Fibroblast of the aortic adventitia (primary cell): ENCODE measurements at regions not wholly inside any gene's neighbourhood (a gene's known extent, or its start where the extent isn't known, plus 50 kb on each side); places are given as distances from the start of the nearest gene placed in this dataset.

Source experiments
- DNase-seq: peaks from one replicate; pipeline ENCODE4 v3.0.0-alpha.2; 2010; ENCODE audit warnings: low read depth
- H3K4me3 ChIP-seq: 2 replicates; pipeline ENCODE4 v1.5.1; 2011; ENCODE audit warnings: low read depth, mild to moderate bottlenecking, control low read depth, low read length, moderate library complexity
- CTCF ChIP-seq: IDR thresholded peaks from 2 replicates; pipeline ENCODE4 v1.5.1; 2011; ENCODE audit warnings: mild to moderate bottlenecking, low read length, control low read depth, inconsistent platforms; ENCODE audit not compliant: insufficient read depth

- no peak for TF ChIP-seq CTCF
- DNase-seq, result no peak
- no peak overlapping the region for H3K4me3 ChIP-seq
Measured at GRCh38 chr14:84857571-84857970, 672.4 kb upstream of the FLRT2 start.

DNA sequence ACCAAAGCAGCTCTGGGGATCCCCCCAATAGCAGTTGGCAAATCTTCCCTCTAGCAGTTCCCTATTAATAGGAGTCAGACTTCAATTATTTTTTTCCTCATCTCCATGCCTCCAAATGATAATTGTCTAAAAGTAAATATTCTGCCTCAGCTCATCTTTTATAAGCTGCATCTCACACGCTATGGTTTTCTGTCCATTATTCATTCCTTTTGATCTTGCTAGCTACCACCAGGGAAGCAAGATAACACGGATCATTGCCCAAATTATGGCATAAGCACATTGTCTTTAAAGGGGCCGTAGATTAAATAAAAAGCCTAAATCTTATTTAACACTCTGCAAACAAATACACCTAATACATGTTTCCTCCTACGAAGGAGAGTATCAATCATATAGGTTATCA, 670.8 kb upstream of the FLRT2 start:
- no peak overlapping the region for H3K4me3 ChIP-seq
- TF ChIP-seq CTCF, result no peak
- no peak for DNase-seq

GRCh38 chr14:84864548-84865271, 665.2 kb upstream of the FLRT2 start:
- TF ChIP-seq CTCF, result no peak

DNA sequence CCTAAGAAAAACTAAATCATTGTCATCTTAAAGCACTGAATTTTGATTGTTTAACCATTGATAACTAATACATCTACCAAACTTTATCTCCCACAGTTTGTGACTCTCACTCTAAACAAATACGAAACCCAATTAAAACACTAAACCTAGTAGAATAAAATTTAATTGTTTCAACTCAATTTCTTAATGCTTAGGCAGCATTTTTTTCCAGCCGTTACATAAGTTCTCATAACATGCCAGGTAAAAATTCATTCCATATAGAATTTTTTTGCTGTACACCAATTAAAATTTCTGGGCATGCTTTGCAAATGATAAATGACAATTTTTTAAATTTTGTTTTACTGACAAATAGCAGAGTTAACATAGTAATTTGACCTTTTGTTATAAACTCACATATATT, 658.2 kb upstream of the FLRT2 start:
- TF ChIP-seq CTCF, result no peak
- no peak for DNase-seq
- H3K4me3 ChIP-seq, result no peak overlapping the region

More at GRCh38 chr14:84864548-84865271, 665.2 kb upstream of the FLRT2 start:
- DNase-seq, result no peak
- H3K4me3 ChIP-seq, result no peak overlapping the region

GRCh38 chr14:84874436-84874835, 655.5 kb upstream of the FLRT2 start:
- DNase-seq, result no peak
- no peak overlapping the region for H3K4me3 ChIP-seq
- TF ChIP-seq CTCF, result no peak

GRCh38 chr14:84877061-84877460, 652.9 kb upstream of the FLRT2 start:
- TF ChIP-seq CTCF, result no peak
- DNase-seq, result no peak
- H3K4me3 ChIP-seq, result no peak overlapping the region

GRCh38 chr14:84882830-84883229, 647.1 kb upstream of the FLRT2 start:
- no peak for TF ChIP-seq CTCF

More at GRCh38 chr14:84882830-84883229, 647.1 kb upstream of the FLRT2 start:
- no peak for DNase-seq
- H3K4me3 ChIP-seq, result no peak overlapping the region
